CD8-positive, alpha-beta memory T cell (primary cell): ENCODE measurements at regions not wholly inside any gene's neighbourhood (a gene's known extent, or its start where the extent isn't known, plus 50 kb on each side); places are given as distances from the start of the nearest gene placed in this dataset.

Experiments used
- CTCF ChIA-PET: fragments of 350-600 bp; sonication (Branson Sonifier 250); formaldehyde crosslinking; loops from one replicate; lab custom pipeline; 2021; ENCODE audit warnings: antibody characterized with exemption; lab: Charles Lee
- POLR2A ChIA-PET: fragments of 350-600 bp; sonication (Branson Sonifier 250); formaldehyde crosslinking; loops from one replicate; lab custom pipeline; 2021; ENCODE audit warnings: antibody characterized with exemption; lab: Charles Lee
- DNase-seq, 5 donors: peaks; one replicate each; pipeline versions ENCODE4 v3.0.0 to v3.0.0-alpha.2; 2020 to 2022; ENCODE audit warnings: mixed read lengths in 1 of 5
- H3K27ac ChIP-seq: one replicate; pipeline ENCODE4 v1.7.0; 2013; ENCODE audit warnings: low read depth, mild to moderate bottlenecking, low read length, moderate library complexity
- H3K27me3 ChIP-seq: 2 replicates; pipeline ENCODE4 v1.7.0; 2013; ENCODE audit warnings: low read length, mild to moderate bottlenecking; ENCODE audit not compliant: insufficient read depth, poor library complexity, severe bottlenecking
- H3K36me3 ChIP-seq: 2 replicates; pipeline ENCODE4 v1.7.0; 2013; ENCODE audit warnings: mild to moderate bottlenecking, low read length, moderate library complexity; ENCODE audit not compliant: insufficient read depth
- H3K4me1 ChIP-seq: 2 replicates; pipeline ENCODE4 v1.7.0; 2013; ENCODE audit warnings: mild to moderate bottlenecking, low read length, moderate library complexity; ENCODE audit not compliant: insufficient read depth
- H3K4me3 ChIP-seq: 2 replicates; pipeline ENCODE4 v1.7.0; 2013; ENCODE audit warnings: mild to moderate bottlenecking, low read length
- H3K9me3 ChIP-seq: 2 replicates; pipeline ENCODE4 v1.7.0; 2013; ENCODE audit warnings: mild to moderate bottlenecking, low read length
- H3K27ac Mint-ChIP-seq, 8 donors: one replicate each; pipeline ENCODE4 v1.8.0; 2020 to 2021; ENCODE audit warnings: mixed read lengths in 8 of 8, mild to moderate bottlenecking in 6 of 8, inconsistent platforms in 3 of 8, moderate library complexity in 3 of 8
- H3K27me3 Mint-ChIP-seq, 2 donors: one replicate each; pipeline ENCODE4 v1.8.0; 2020 to 2021; ENCODE audit warnings: mixed read lengths in 2 of 2, mild to moderate bottlenecking in 1 of 2, moderate library complexity in 1 of 2
- H3K36me3 Mint-ChIP-seq, 3 donors: one replicate each; pipeline ENCODE4 v1.8.0; 2020 to 2021; ENCODE audit warnings: mixed read lengths in 3 of 3, inconsistent platforms in 1 of 3, mild to moderate bottlenecking in 1 of 3
- H3K4me1 Mint-ChIP-seq, 3 donors: one replicate each; pipeline ENCODE4 v1.8.0; 2020 to 2021; ENCODE audit warnings: mixed read lengths in 3 of 3, inconsistent platforms in 1 of 3, mild to moderate bottlenecking in 1 of 3
- H3K4me3 Mint-ChIP-seq, 7 donors: one replicate each; pipeline ENCODE4 v1.8.0; 2020 to 2021; ENCODE audit warnings: mixed read lengths in 7 of 7, mild to moderate bottlenecking in 6 of 7, moderate library complexity in 4 of 7, inconsistent platforms in 2 of 7
- H3K9me3 Mint-ChIP-seq, 5 donors: one replicate each; pipeline ENCODE4 v1.8.0; 2020 to 2022; ENCODE audit warnings: mixed read lengths in 5 of 5, mild to moderate bottlenecking in 3 of 5, moderate library complexity in 2 of 5, inconsistent platforms in 1 of 5

- Mint-ChIP-seq H3K36me3 (no peaks in the 10 kb centered on the region), H3K4me1 (no peaks in the 10 kb centered on the region), H3K9me3 (peaks cover 0 to 3% (median 0%) of the 10 kb centered on the region in 5 donors), H3K4me3 (no peak overlapping the region), H3K27me3 (no peaks in the 10 kb centered on the region), H3K27ac (no peak overlapping the region)
- ChIA-PET POLR2A (no interaction called here), CTCF (no interaction called here)
- Histone ChIP-seq H3K4me1 (no peaks in the 10 kb centered on the region), H3K27ac (no peak overlapping the region), H3K27me3 (no peaks in the 10 kb centered on the region), H3K4me3 (no peak overlapping the region), H3K9me3 (no peaks in the 10 kb centered on the region), H3K36me3 (no peaks in the 10 kb centered on the region)
- DNase-seq = no peak
Observed at GRCh38 chr16:74101379-74102137, 195.1 kb upstream of the PSMD7 start.

GRCh38 chr16:74100395-74101326, 196.0 kb upstream of the PSMD7 start:
- H3K36me3 Mint-ChIP-seq = no peaks in the 10 kb centered on the region
- Histone ChIP-seq H3K27ac (no peak overlapping the region), H3K36me3 (no peaks in the 10 kb centered on the region), H3K4me1 (no peaks in the 10 kb centered on the region), H3K4me3 (no peak overlapping the region), H3K27me3 (no peaks in the 10 kb centered on the region), H3K9me3 (no peaks in the 10 kb centered on the region)
- peaks cover 0 to 4% (median 0%) of the 10 kb centered on the region in 5 donors for H3K9me3 Mint-ChIP-seq
- ChIA-PET CTCF (no interaction called here), POLR2A (no interaction called here)
- no peaks in the 10 kb centered on the region for H3K4me1 Mint-ChIP-seq
- no peak for DNase-seq
- H3K27me3 Mint-ChIP-seq = no peaks in the 10 kb centered on the region
- no peak overlapping the region for H3K27ac Mint-ChIP-seq
- no peak overlapping the region for H3K4me3 Mint-ChIP-seq

GRCh38 chr16:74099530-74099929, 197.1 kb upstream of the PSMD7 start:
- no peaks in the 10 kb centered on the region for H3K4me1 ChIP-seq
- Mint-ChIP-seq H3K9me3 (peaks cover 0 to 4% (median 0%) of the 10 kb centered on the region in 5 donors), H3K36me3 (no peaks in the 10 kb centered on the region), H3K4me3 (no peak overlapping the region), H3K4me1 (no peaks in the 10 kb centered on the region), H3K27me3 (no peaks in the 10 kb centered on the region), H3K27ac (peak overlapping the region in 1 of 8 donors; percentile 5)
- H3K4me3 ChIP-seq = no peak overlapping the region
- POLR2A ChIA-PET = no interaction called here
- no peak overlapping the region for H3K27ac ChIP-seq
- no peaks in the 10 kb centered on the region for H3K36me3 ChIP-seq
- no peaks in the 10 kb centered on the region for H3K9me3 ChIP-seq
- CTCF ChIA-PET = no interaction called here
- H3K27me3 ChIP-seq = no peaks in the 10 kb centered on the region
- DNase-seq = no peak

- H3K4me1 Mint-ChIP-seq = no peaks in the 10 kb centered on the region
- DNase-seq = no peak
- no peaks in the 10 kb centered on the region for H3K27me3 ChIP-seq
- no peak overlapping the region for H3K4me3 Mint-ChIP-seq
- H3K36me3 ChIP-seq = no peaks in the 10 kb centered on the region
- H3K27me3 Mint-ChIP-seq = no peaks in the 10 kb centered on the region
- no peak overlapping the region for H3K27ac ChIP-seq
- CTCF ChIA-PET = no interaction called here
- POLR2A ChIA-PET = no interaction called here
- no peaks in the 10 kb centered on the region for H3K4me1 ChIP-seq
- H3K4me3 ChIP-seq = no peak overlapping the region
- no peaks in the 10 kb centered on the region for H3K9me3 ChIP-seq
- H3K36me3 Mint-ChIP-seq = no peaks in the 10 kb centered on the region
- H3K27ac Mint-ChIP-seq = no peak overlapping the region
- H3K9me3 Mint-ChIP-seq = peaks cover 0 to 4% (median 0%) of the 10 kb centered on the region in 5 donors
Observed at GRCh38 chr16:74094962-74095361, 201.7 kb upstream of the PSMD7 start.

- Mint-ChIP-seq H3K27ac (no peak overlapping the region), H3K36me3 (no peaks in the 10 kb centered on the region), H3K4me1 (no peaks in the 10 kb centered on the region), H3K4me3 (no peak overlapping the region), H3K9me3 (peaks cover 0 to 4% (median 0%) of the 10 kb centered on the region in 5 donors), H3K27me3 (no peaks in the 10 kb centered on the region)
- Histone ChIP-seq H3K36me3 (no peaks in the 10 kb centered on the region), H3K9me3 (no peaks in the 10 kb centered on the region), H3K27ac (no peak overlapping the region), H3K4me1 (no peaks in the 10 kb centered on the region), H3K4me3 (no peak overlapping the region), H3K27me3 (no peaks in the 10 kb centered on the region)
- ChIA-PET CTCF (no interaction called here), POLR2A (no interaction called here)
- DNase-seq = no peak
Observed at GRCh38 chr16:74094514-74094913, 202.1 kb upstream of the PSMD7 start.

GRCh38 chr16:74092336-74092735, 204.3 kb upstream of the PSMD7 start:
- Histone ChIP-seq H3K4me3 (no peak overlapping the region), H3K36me3 (no peaks in the 10 kb centered on the region), H3K9me3 (no peaks in the 10 kb centered on the region), H3K4me1 (no peaks in the 10 kb centered on the region), H3K27ac (no peak overlapping the region), H3K27me3 (no peaks in the 10 kb centered on the region)
- POLR2A ChIA-PET = no interaction called here
- peaks cover 0 to 4% (median 0%) of the 10 kb centered on the region in 5 donors for H3K9me3 Mint-ChIP-seq
- no peaks in the 10 kb centered on the region for H3K27me3 Mint-ChIP-seq
- H3K4me1 Mint-ChIP-seq = no peaks in the 10 kb centered on the region
- H3K36me3 Mint-ChIP-seq = no peaks in the 10 kb centered on the region
- no peak overlapping the region for H3K27ac Mint-ChIP-seq
- H3K4me3 Mint-ChIP-seq = no peak overlapping the region
- no peak for DNase-seq
- CTCF ChIA-PET = no interaction called here

GRCh38 chr16:74090871-74091270, 205.7 kb upstream of the PSMD7 start:
- no peak overlapping the region for H3K27ac Mint-ChIP-seq
- POLR2A ChIA-PET = no interaction called here

GRCh38 chr16:74083541-74083940, 213.1 kb upstream of the PSMD7 start:
- Mint-ChIP-seq H3K4me1 (no peaks in the 10 kb centered on the region), H3K27me3 (no peaks in the 10 kb centered on the region), H3K36me3 (no peaks in the 10 kb centered on the region), H3K4me3 (no peak overlapping the region), H3K27ac (no peak overlapping the region), H3K9me3 (peaks cover 0 to 6% (median 0%) of the 10 kb centered on the region in 5 donors)
- no peaks in the 10 kb centered on the region for H3K27me3 ChIP-seq
- H3K9me3 ChIP-seq = no peaks in the 10 kb centered on the region
- ChIA-PET CTCF (no interaction called here), POLR2A (no interaction called here)
- no peaks in the 10 kb centered on the region for H3K4me1 ChIP-seq
- H3K27ac ChIP-seq = no peak overlapping the region
- DNase-seq = no peak
- H3K4me3 ChIP-seq = no peak overlapping the region
- H3K36me3 ChIP-seq = no peaks in the 10 kb centered on the region

More at GRCh38 chr16:74090871-74091270, 205.7 kb upstream of the PSMD7 start:
- Mint-ChIP-seq H3K9me3 (peaks cover 0 to 6% (median 0%) of the 10 kb centered on the region in 5 donors), H3K4me1 (no peaks in the 10 kb centered on the region), H3K27me3 (no peaks in the 10 kb centered on the region), H3K36me3 (no peaks in the 10 kb centered on the region), H3K4me3 (no peak overlapping the region)
- Histone ChIP-seq H3K36me3 (no peaks in the 10 kb centered on the region), H3K27ac (no peak overlapping the region), H3K4me3 (no peak overlapping the region), H3K9me3 (no peaks in the 10 kb centered on the region), H3K27me3 (no peaks in the 10 kb centered on the region), H3K4me1 (no peaks in the 10 kb centered on the region)
- CTCF ChIA-PET = no interaction called here
- no peak for DNase-seq
